ENCODE measurements at regions not wholly inside any gene's neighbourhood (a gene's known extent, or its start where the extent isn't known, plus 50 kb on each side); places are given as distances from the start of the nearest gene placed in this dataset.
"Not testable (repeated sequence)": the region's sequence is repeated elsewhere in the genome, so short reads cannot be mapped to it uniquely, and the experiment has no call there.

GRCh38 chr6:11473008-11473740 is 64.4 kb upstream of the TMEM170B start:
- H3K4me1 ChIP-seq: no peaks in the 10 kb centered on the region
- DNase-seq (ENCODE audit: low spot score in 2 of 2): no peak
- WGBS: 62% methylated on average over 16 of the region's 16 CpGs
- H3K27ac ChIP-seq: no peak overlapping the region
- no peaks in the 10 kb centered on the region for H3K27me3 ChIP-seq
- TF ChIP-seq POLR2A (IDR thresholded peaks at IDR 0.05): no peak
- TF ChIP-seq POLR2AphosphoS5 (IDR thresholded peaks at IDR 0.05): no peak
- no peak for TF ChIP-seq CTCF (IDR thresholded peaks at IDR 0.05)
- no peak for TF ChIP-seq EP300 (IDR thresholded peaks at IDR 0.05)
- H3K4me3 ChIP-seq: no peak overlapping the region
- H3K9me3 ChIP-seq: no peaks in the 10 kb centered on the region
- no peaks in the 10 kb centered on the region for H3K36me3 ChIP-seq

GRCh38 chr6:11471261-11471660 is 66.3 kb upstream of the TMEM170B start:
- no peak for TF ChIP-seq POLR2AphosphoS5 (IDR thresholded peaks at IDR 0.05)
- no peak for TF ChIP-seq CTCF (IDR thresholded peaks at IDR 0.05)
- TF ChIP-seq POLR2A (IDR thresholded peaks at IDR 0.05): no peak
- TF ChIP-seq EP300 (IDR thresholded peaks at IDR 0.05): no peak
- H3K27ac ChIP-seq: no peak overlapping the region
- no peak for DNase-seq (ENCODE audit: low spot score in 2 of 2)
- no peaks in the 10 kb centered on the region for H3K27me3 ChIP-seq
- H3K4me3 ChIP-seq: no peak overlapping the region
- H3K36me3 ChIP-seq: no peaks in the 10 kb centered on the region
- 91% methylated on average over 4 of the region's 4 CpGs for WGBS
- H3K9me3 ChIP-seq: no peaks in the 10 kb centered on the region
- no peaks in the 10 kb centered on the region for H3K4me1 ChIP-seq

GRCh38 chr6:11469684-11470083 is 67.9 kb upstream of the TMEM170B start:
- Histone ChIP-seq H3K36me3 (no peaks in the 10 kb centered on the region), H3K4me1 (no peaks in the 10 kb centered on the region), H3K4me3 (no peak overlapping the region), H3K27ac (no peak overlapping the region), H3K27me3 (no peaks in the 10 kb centered on the region), H3K9me3 (no peaks in the 10 kb centered on the region)
- no peak for DNase-seq (ENCODE audit: low spot score in 2 of 2)
- no peak for TF ChIP-seq EP300 (IDR thresholded peaks at IDR 0.05)
- TF ChIP-seq POLR2AphosphoS5 (IDR thresholded peaks at IDR 0.05): no peak
- no peak for TF ChIP-seq CTCF (IDR thresholded peaks at IDR 0.05)
- TF ChIP-seq POLR2A (IDR thresholded peaks at IDR 0.05): no peak
- WGBS: 100% methylated on average over 1 of the region's 1 CpG

- not testable (repeated sequence) for H3K9me3 ChIP-seq; H3K36me3 ChIP-seq; DNase-seq (ENCODE audit: low spot score in 2 of 2); H3K4me3 ChIP-seq; H3K27me3 ChIP-seq; H3K4me1 ChIP-seq; H3K27ac ChIP-seq
- 47% methylated on average over 4 of the region's 4 CpGs for WGBS
Observed at GRCh38 chr6:11468271-11468670, 69.3 kb upstream of the TMEM170B start.

GRCh38 chr6:11467364-11467763 is 70.2 kb upstream of the TMEM170B start:
- TF ChIP-seq POLR2AphosphoS5 (IDR thresholded peaks at IDR 0.05) (no peak), CTCF (IDR thresholded peaks at IDR 0.05) (no peak), POLR2A (IDR thresholded peaks at IDR 0.05) (no peak), EP300 (IDR thresholded peaks at IDR 0.05) (no peak)
- H3K36me3 ChIP-seq: no peaks in the 10 kb centered on the region
- H3K27ac ChIP-seq: no peak overlapping the region
- H3K9me3 ChIP-seq: no peaks in the 10 kb centered on the region
- no peaks in the 10 kb centered on the region for H3K4me1 ChIP-seq
- H3K4me3 ChIP-seq: no peak overlapping the region
- no peak for DNase-seq (ENCODE audit: low spot score in 2 of 2)
- no peaks in the 10 kb centered on the region for H3K27me3 ChIP-seq

- DNase-seq (ENCODE audit: low spot score in 2 of 2): no peak
- WGBS: 85% methylated on average over 4 of the region's 4 CpGs
- H3K4me3 ChIP-seq: no peak overlapping the region
- no peaks in the 10 kb centered on the region for H3K27me3 ChIP-seq
- TF ChIP-seq EP300 (IDR thresholded peaks at IDR 0.05): no peak
- no peak for TF ChIP-seq POLR2A (IDR thresholded peaks at IDR 0.05)
- TF ChIP-seq POLR2AphosphoS5 (IDR thresholded peaks at IDR 0.05): no peak
- TF ChIP-seq CTCF (IDR thresholded peaks at IDR 0.05): no peak
- no peaks in the 10 kb centered on the region for H3K9me3 ChIP-seq
- no peak overlapping the region for H3K27ac ChIP-seq
- H3K4me1 ChIP-seq: no peaks in the 10 kb centered on the region
- no peaks in the 10 kb centered on the region for H3K36me3 ChIP-seq
Observed at GRCh38 chr6:11463398-11463780, 74.2 kb upstream of the TMEM170B start.
